ENCODE measurements at regions not wholly inside any gene's neighbourhood (a gene's known extent, or its start where the extent isn't known, plus 50 kb on each side); places are given as distances from the start of the nearest gene placed in this dataset.

DNA sequence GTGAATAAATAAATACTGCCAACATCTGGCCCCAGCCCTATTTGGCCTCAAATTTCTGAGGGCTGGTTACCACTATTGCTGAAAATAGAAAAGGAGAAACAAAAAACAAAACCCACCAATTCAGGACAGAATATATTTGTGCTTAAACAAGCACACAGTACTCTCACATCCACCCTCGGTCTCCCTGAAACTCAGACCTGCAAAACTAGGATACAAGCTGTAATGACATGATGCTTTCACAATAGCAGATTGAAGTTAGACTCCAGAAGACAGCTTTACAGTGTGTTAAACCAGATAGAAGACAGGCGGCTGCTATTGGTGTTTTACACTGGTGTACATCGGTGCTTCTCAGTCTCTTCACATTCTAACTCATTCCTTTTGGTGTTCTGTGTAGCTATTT, 214.9 kb upstream of the DMRT1 start (continued):
- TF ChIP-seq PHF8 (conservative IDR thresholded peaks at IDR 0.05; ENCODE audit: low read depth, low read length) (no peak), GTF2F1 (IDR thresholded peaks at IDR 0.05; ENCODE audit: borderline replicate concordance, low read depth, low read length) (no peak), TAF1 (IDR thresholded peaks at IDR 0.05; ENCODE audit: low read depth, low read length) (no peak)

Measured in H1 (cell line).